HG03025 (cell line): ENCODE measurements at regions not wholly inside any gene's neighbourhood (a gene's known extent, or its start where the extent isn't known, plus 50 kb on each side); places are given as distances from the start of the nearest gene placed in this dataset.

Experiments used
- ATAC-seq: cut with Tn5 transposase; IDR thresholded peaks from one replicate; pipeline ENCODE4 v1.9.1; 2021; ENCODE audit warnings: mild to moderate bottlenecking, moderate library complexity; ENCODE audit not compliant: unreplicated experiment, low FRiP score

- no peak for ATAC-seq
These were observed 256.1 kb upstream of the C1orf87 start for GRCh38 chr1:60329651-60330050.

GRCh38 chr1:60311838-60312237 is 238.3 kb upstream of the C1orf87 start:
- no peak for ATAC-seq

- ATAC-seq = no peak
These were observed 226.0 kb upstream of the C1orf87 start for GRCh38 chr1:60299581-60299980.

GRCh38 chr1:60298290-60298689 is 224.7 kb upstream of the C1orf87 start:
- ATAC-seq = no peak

- ATAC-seq = no peak
These were observed 223.2 kb upstream of the C1orf87 start for GRCh38 chr1:60296794-60297193.

- no peak for ATAC-seq
These were observed 218.6 kb upstream of the C1orf87 start for GRCh38 chr1:60292140-60292539.

GRCh38 chr1:60290393-60290792 is 216.8 kb upstream of the C1orf87 start:
- ATAC-seq = no peak

GRCh38 chr1:60287536-60287935 is 214.0 kb upstream of the C1orf87 start:
- ATAC-seq = no peak

- no peak for ATAC-seq
These were observed 210.1 kb upstream of the C1orf87 start for GRCh38 chr1:60283690-60284089.

- no peak for ATAC-seq
These were observed 207.9 kb upstream of the C1orf87 start for GRCh38 chr1:60281360-60281932.

- ATAC-seq = no peak
These were observed 207.2 kb upstream of the C1orf87 start for GRCh38 chr1:60280819-60281218.

GRCh38 chr1:60280256-60280655 is 206.7 kb upstream of the C1orf87 start:
- no peak for ATAC-seq

GRCh38 chr1:60279798-60280197 is 206.2 kb upstream of the C1orf87 start:
- no peak for ATAC-seq

GRCh38 chr1:60277269-60277668 is 203.7 kb upstream of the C1orf87 start:
- no peak for ATAC-seq

- no peak for ATAC-seq
These were observed 201.1 kb upstream of the C1orf87 start for GRCh38 chr1:60274422-60275290.

GRCh38 chr1:60273185-60273584 is 199.6 kb upstream of the C1orf87 start:
- ATAC-seq = no peak

GRCh38 chr1:60271041-60271440 is 197.5 kb upstream of the C1orf87 start:
- ATAC-seq = no peak

- no peak for ATAC-seq
These were observed 194.9 kb upstream of the C1orf87 start for GRCh38 chr1:60268451-60268850.

GRCh38 chr1:60265560-60266535 is 192.3 kb upstream of the C1orf87 start:
- ATAC-seq = no peak

- no peak for ATAC-seq
These were observed 189.1 kb upstream of the C1orf87 start for GRCh38 chr1:60262701-60263100.

- no peak for ATAC-seq
These were observed 184.0 kb upstream of the C1orf87 start for GRCh38 chr1:60257531-60257930.
